Mesothelial cell of epicardium (in vitro differentiated cells): ENCODE measurements at regions not wholly inside any gene's neighbourhood (a gene's known extent, or its start where the extent isn't known, plus 50 kb on each side); places are given as distances from the start of the nearest gene placed in this dataset.

Experiments used
- DNase-seq, 2 experiments: peaks; one replicate each; pipeline ENCODE4 v3.0.0; 2021; ENCODE audit warnings: low spot score in 2 of 2; ENCODE audit not compliant: unreplicated experiment in 2 of 2
- H3K27ac Mint-ChIP-seq: 2 replicates; pipeline ENCODE4 v1.8.0; 2021; ENCODE audit warnings: mixed read lengths
- H3K27me3 Mint-ChIP-seq: 2 replicates; pipeline ENCODE4 v1.8.0; 2021; ENCODE audit warnings: low read depth, mixed read lengths
- H3K36me3 Mint-ChIP-seq: 2 replicates; pipeline ENCODE4 v1.8.0; 2021; ENCODE audit warnings: mixed read lengths
- H3K4me1 Mint-ChIP-seq: 2 replicates; pipeline ENCODE4 v1.8.0; 2021; ENCODE audit warnings: mixed read lengths
- H3K4me3 Mint-ChIP-seq: 2 replicates; pipeline ENCODE4 v1.8.0; 2021; ENCODE audit warnings: mild to moderate bottlenecking, moderate library complexity, mixed read lengths
- H3K9me3 Mint-ChIP-seq: 2 replicates; pipeline ENCODE4 v1.8.0; 2021; ENCODE audit warnings: mixed read lengths
- CTCF ChIP-seq: fragments of 200-600 bp; sonication (generic); IDR thresholded peaks from one replicate; pipeline ENCODE4 v1.5.0; 2021; ENCODE audit warnings: antibody characterized with exemption; ENCODE audit not compliant: unreplicated experiment

- H3K27ac Mint-ChIP-seq = no peak overlapping the region
- TF ChIP-seq CTCF = peak; percentile 44
- peaks cover 4% of the 10 kb centered on the region for H3K4me1 Mint-ChIP-seq
- peaks cover 13% of the 10 kb centered on the region for H3K9me3 Mint-ChIP-seq
- no peak for DNase-seq
- no peaks in the 10 kb centered on the region for H3K27me3 Mint-ChIP-seq
- peak overlapping the region; percentile 6 for H3K4me3 Mint-ChIP-seq
- no peaks in the 10 kb centered on the region for H3K36me3 Mint-ChIP-seq
Measured at GRCh38 chr10:81019029-81019890, 481.6 kb downstream of the SH2D4B start.

GRCh38 chr10:81021428-81022129 is 483.9 kb downstream of the SH2D4B start:
- H3K27me3 Mint-ChIP-seq = no peaks in the 10 kb centered on the region
- no peaks in the 10 kb centered on the region for H3K36me3 Mint-ChIP-seq
- H3K9me3 Mint-ChIP-seq = peaks cover 13% of the 10 kb centered on the region
- no peak for TF ChIP-seq CTCF
- H3K27ac Mint-ChIP-seq = no peak overlapping the region
- no peak for DNase-seq
- peaks cover 4% of the 10 kb centered on the region for H3K4me1 Mint-ChIP-seq
- H3K4me3 Mint-ChIP-seq = no peak overlapping the region

GRCh38 chr10:81026591-81026990 is 488.9 kb downstream of the SH2D4B start:
- H3K27ac Mint-ChIP-seq = no peak overlapping the region
- no peak for DNase-seq
- no peak for TF ChIP-seq CTCF
- peaks cover 18% of the 10 kb centered on the region for H3K9me3 Mint-ChIP-seq
- H3K4me3 Mint-ChIP-seq = no peak overlapping the region
- no peaks in the 10 kb centered on the region for H3K36me3 Mint-ChIP-seq
- H3K4me1 Mint-ChIP-seq = no peaks in the 10 kb centered on the region
- H3K27me3 Mint-ChIP-seq = peaks cover 2% of the 10 kb centered on the region

- Mint-ChIP-seq H3K36me3 (no peaks in the 10 kb centered on the region), H3K27ac (no peak overlapping the region), H3K4me1 (no peaks in the 10 kb centered on the region), H3K4me3 (no peak overlapping the region), H3K27me3 (peaks cover 5% of the 10 kb centered on the region), H3K9me3 (peaks cover 18% of the 10 kb centered on the region)
- TF ChIP-seq CTCF = no peak
- no peak for DNase-seq
Measured at GRCh38 chr10:81027223-81027622, 489.5 kb downstream of the SH2D4B start.

DNA sequence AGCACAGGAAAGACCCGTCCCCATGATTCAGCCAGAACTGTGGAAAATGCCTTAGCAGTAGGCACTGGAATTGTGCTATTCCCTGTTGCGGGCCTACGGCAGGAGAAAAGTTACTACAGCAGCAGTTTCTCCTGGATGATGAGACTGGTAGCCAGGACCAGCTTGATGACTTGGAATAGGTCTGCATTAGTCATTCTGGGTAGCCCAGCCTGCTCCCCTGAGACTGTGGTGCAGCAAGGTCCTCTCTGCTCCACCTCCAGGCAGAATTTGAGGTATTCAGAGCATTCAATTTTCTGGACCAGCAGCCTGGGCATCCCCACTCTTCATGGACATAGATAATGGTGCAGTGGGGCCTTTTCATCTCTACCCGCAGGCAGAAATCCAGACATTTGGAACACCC is 490.0 kb downstream of the SH2D4B start:
- no peak for TF ChIP-seq CTCF
- Mint-ChIP-seq H3K27me3 (peaks cover 5% of the 10 kb centered on the region), H3K4me1 (no peaks in the 10 kb centered on the region), H3K36me3 (no peaks in the 10 kb centered on the region), H3K9me3 (peaks cover 15% of the 10 kb centered on the region), H3K27ac (no peak overlapping the region), H3K4me3 (no peak overlapping the region)
- DNase-seq = no peak
